ENCODE measurements at regions not wholly inside any gene's neighbourhood (a gene's known extent, or its start where the extent isn't known, plus 50 kb on each side); places are given as distances from the start of the nearest gene placed in this dataset.
"Not testable (repeated sequence)": the region's sequence is repeated elsewhere in the genome, so short reads cannot be mapped to it uniquely, and the experiment has no call there.

DNA sequence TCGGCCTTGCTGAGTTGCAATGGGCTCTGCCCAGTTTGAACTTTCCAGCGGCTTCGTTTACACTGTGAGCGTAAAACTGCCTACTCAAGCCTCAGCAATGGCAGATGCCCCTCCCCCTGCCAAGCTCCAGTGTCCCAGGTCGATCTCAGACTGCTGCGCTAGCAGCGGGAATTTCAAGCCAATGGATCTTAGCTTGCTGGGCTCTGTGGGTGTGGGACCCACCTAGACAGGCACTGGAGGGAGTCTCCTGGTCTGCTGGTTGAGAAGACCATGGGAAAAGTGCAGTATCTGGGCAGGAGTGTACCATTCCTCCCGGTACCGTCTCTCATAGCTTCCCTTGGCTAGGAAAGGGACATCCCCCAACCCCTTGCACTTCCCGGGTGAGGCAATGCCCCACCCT is 88.2 kb downstream of the KLHL28 start:
- no peak for DNase-seq

DNA sequence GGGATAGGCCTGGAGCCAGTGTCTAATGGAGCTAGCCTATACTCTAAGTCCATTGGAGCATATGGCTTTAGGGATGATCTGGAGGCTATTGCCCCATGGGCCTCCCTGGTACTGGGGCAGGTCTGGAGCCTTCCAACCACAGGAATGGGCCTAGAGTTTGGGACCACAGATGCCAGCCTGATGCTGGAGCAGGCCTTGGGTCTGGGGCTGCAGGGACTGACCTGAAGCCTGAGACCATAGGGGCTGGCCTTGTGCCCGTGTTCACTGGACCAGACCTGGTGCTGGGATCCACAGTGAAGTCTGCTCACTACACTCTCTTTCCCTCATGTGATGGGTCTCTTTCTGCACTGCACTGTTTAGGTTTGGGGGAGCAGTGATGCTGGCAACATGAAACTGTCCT is 95.0 kb downstream of the KLHL28 start:
- DNase-seq, result no peak

DNA sequence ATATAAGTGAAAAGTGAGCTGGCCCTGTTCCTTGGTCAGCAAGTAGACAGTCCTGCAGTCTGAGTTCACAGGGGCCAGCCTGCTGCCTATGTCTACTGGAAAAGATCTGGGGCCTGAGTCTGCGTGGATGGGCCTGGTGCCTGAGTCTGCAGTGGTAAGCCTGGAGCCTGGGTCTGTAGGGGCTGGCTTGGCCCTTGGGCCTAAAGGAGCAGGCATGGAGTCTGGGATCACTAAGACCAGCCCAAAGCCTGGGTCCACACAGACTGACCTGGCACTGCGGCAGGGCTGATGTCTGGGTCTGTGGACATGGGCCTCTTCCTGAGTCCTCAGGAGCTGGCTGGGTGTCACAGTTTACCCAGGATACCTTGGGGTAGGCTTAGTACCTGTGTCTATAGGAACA is 95.4 kb downstream of the KLHL28 start:
- no peak for DNase-seq

DNA sequence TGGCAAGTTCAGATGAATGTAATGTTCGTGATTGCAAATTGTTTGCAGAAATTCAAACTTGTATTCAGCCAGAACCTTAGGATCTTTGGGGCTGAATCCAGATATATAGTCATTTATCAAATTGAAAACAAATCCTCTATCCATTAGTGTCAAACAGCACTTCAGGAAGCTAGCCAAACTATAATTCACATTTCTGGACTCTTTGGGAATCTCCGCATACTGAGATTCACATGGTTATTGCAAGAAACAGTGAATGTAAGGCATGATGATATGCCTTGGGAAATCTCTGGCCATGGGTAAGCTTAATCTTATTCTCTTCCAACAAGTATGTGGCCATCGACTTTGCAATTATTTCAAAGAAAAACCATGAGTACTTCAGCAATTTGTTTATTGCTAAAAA is 98.5 kb downstream of the KLHL28 start:
- no peak for DNase-seq

DNA sequence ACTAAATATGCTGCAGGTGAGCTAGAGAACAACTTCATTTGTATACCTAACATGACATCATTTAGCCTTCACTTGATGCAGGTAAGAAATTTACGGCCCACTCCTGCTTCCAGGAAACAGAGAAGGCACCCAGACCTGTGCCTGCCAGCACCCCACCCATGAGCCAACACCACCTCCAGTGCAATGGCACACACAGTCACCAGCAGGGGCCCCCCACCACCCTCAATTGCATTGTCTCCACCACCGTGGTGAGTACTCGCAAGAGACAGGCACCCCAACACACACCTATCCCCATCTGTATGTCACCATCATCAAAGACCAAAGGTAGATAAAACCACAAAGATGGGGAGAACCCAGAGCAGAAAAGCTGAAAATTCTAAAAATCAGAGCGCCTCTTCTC is 107.6 kb downstream of the KLHL28 start:
- no peak for DNase-seq

DNA sequence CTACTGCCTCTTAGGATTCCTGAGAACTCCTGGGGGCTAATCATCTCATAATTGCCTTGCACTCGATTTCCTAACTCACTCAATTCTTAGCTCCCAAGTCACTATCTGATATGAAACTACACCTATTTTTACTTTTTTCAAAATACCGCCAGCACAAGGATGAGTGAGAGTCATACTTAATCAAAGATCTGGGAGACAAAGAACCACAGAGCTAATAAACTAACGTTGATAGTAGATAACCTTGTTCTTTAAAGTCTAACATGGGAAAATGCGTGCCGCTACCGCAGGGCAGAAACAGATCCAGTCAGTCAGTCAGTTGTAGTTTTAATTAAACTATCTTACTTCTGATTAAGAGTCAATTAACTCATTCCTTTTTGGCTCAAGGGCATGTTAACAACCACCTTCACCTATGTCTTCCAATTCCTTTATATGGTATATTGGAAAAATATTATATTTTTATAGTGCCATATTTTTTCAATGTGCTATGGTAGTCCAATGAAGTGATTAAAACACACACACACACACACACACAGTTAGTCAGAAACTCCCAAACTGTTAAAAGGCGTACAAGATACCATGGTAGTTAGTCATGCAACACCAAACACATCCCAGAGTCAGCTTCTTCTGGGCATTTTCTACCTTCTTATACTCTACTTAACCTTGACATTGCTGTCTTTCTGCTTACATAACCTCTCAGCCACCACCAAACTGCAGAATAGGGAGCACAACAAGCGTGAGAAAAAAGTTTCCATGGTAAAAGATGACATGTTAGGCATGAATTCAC is 114.0 kb downstream of the KLHL28 start:
- DNase-seq, result no peak

DNA sequence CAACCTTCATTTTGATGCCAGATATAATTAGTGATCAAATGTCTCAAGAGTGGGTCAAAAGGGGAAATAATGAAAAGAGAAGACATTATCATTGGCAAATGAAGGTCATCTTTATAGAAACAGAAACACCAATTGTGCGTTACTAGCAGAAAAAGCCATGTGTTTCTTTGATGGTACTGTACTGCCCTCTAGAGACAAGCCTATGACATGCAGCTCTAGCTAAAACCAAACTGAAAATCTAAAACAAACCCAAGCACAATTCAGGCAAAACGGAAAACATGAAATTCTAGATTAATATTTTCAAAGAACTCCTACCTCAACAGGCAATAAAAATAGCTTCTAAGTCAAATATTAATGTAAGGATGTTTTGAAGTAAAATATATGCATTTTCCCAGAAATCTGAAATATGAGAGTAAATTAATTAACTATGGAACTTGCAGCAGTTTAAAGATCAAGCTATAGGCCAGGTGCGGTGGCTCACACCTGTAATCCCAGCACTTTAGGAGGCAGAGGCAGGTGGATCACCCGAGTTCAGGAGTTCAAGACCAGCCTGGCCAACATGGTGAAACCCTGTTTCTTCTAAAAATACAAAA is 115.4 kb downstream of the KLHL28 start:
- peak in 3 of 56 donors; percentile 2 to 7 (median 3) for DNase-seq

DNA sequence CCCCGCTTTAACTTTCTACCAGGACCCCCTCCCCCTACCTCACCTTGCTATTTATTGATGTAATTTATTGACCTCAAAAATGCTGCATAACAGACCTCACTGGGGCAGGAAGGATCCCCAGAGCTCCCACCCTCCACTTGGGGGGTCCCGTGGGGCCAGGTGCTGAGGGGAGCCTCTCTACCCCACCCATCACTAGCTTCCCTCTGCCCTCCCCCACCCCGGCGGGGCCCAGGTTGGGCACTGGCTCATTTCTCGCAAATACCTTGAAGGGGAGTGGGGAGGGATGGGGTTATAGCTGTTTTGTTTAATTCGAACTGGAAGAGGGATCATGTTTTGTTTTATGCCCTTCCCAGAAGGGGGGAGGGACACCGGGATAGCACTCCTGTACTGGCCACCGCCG is 125.8 kb downstream of the KLHL28 start:
- DNase-seq, result not testable (repeated sequence)

DNA sequence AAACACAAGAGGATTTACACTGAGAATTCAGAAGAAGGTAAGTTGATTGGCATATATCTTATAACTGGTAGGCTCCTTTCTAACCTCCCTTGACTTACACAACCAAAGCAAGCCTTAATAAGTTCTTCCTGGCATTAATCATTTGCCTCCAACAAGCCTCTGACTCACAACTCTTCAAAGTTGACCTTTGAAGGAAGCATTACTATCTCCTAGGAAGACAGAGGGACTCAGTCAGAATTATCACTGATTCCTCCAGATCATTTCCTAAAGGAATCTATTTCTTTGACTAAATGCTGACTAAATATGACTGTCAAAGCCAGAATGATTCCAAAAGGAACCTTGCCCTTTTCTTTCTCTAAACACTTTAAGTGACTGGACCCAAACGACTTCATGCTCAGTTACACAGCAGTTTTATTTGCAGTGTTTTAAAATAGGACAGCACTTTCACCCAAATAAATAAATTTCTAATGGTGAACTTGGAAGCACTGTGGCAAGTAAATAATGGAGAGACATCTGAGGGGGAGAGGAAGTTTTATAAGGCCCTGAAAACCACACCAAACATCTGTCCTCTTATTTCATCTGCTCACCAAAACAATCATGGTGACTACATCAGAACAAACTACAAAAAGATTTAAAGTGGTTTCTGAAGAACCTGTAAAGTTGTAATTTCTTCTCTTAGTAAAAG is 128.2 kb downstream of the KLHL28 start:
- no peak for DNase-seq

DNA sequence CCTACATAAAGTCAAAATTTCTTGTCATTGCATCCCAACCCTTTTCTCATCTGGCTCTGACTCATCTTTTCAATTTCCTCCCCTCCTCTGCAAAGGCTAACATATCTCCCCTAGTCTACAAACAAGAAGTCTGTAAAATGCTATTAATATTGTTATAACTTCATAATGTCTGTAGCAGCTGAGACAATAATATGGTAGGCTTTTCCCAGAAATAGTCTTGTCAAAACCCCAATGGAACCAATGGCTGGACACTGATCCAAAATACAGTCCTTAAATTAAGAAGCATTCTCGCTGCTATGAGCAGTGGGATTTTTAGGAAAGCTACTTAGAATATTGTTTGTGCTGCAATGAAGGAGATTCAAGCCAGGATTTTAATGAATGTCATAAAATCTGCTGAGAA is 131.4 kb downstream of the KLHL28 start:
- no peak for DNase-seq

DNA sequence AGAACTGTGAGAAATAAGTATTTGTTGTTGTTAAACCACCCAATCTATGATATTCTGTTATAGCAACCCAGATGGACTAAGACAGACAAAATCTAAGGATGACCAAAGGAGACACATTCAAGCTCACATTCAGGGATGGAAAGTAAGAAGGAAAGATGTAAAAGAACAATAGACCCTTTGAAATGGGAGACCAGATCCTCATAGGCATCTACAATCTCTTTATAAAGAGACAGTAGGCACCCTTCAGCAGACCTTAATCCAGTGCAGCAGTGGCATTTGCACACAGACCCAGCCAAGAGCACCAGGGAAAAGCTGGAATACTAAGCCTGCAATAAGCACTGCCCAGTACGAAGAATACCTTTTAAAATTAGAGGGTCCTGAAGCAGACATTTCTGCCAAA is 132.7 kb downstream of the KLHL28 start:
- DNase-seq, result no peak

DNA sequence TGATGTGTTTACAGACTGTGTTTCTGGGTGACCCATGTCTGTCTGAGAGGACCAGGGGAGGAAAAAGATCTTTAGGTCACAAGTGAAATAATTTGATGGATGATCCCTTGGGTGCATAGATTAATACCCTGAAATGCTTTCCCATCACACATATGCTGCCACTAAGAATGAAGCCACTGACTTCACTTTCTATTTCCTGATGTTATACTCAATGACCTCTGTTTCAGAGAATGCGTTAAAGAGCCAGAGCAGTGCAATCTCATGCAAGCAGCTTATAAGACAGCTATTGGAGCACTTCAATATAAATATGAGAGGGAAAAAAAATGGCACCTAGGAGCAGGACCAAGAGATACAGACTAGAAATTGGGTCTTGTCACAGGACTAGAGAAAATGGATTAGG is 133.7 kb downstream of the KLHL28 start:
- no peak for DNase-seq

DNA sequence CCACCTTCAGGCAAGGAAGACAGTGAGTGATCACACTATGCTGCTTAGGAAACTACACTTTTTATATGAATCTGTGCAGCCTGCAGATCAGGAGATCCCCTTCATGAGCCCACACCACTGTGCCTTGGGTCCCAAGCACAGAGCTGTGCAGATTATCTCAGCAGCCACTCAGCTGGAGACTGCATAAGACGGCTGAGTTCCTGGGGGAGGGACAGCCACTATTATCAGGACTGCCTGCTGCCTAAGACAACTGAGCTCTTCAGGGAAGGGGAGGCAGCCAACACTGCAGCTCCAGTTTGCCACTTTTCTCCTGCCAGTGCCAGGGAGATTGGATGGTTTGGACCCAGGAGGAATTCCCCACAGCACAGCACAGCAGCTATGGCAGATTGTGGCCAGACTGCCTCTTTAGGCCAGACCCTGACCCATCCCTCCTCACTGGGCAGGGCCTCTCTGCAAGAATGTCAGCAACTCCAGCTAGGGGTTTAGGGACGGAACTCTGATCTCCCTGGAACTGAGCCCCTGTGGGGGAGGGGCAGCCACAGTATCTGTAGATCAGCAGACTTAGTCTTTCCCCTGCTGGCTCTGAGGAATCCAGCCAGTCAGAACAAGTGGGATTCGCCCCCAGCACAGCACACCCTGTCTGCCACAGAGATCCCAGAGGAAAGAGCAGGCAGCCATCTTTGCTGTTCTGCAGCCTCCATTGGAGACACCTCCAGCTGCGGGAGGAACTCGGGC is 141.3 kb downstream of the KLHL28 start:
- DNase-seq, result no peak

DNA sequence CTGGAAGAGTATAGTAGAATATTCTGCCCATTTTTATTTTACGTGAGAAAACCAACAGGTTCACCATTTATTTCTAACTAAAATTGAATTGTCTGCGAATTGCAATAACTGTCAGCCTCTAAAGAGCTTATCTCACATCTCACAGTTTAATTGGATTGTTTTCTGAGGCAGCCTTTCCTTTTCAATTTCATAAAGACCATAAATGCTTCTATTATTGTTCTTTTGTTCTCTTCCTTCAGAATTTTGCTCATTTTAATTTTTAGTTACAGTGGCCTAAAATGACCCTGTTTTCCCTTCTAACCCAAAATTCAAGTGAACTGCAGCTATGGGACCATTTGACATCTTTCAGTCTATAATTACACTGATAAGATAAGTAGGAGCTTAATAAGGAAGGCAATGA is 147.6 kb downstream of the KLHL28 start:
- no peak for DNase-seq

DNA sequence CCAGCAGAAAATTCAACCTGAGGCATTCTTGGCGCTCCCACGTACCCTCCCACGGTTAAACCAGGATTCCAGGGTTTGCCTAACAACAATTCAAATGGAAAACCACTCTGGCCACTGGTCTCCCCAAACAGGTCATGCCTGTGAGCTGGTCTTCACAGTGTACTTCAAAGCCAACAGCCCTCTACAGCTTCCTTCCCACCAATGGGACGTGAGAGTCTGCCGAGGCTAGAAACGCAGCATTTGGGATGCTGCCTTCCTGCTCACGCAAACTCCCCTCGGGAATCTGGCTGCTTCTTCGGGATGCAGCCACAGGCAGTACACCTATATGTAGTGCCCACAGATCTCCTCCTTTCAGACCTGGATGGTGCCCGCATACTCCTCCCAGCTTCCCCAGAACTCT is 149.1 kb downstream of the KLHL28 start:
- DNase-seq, result no peak

DNA sequence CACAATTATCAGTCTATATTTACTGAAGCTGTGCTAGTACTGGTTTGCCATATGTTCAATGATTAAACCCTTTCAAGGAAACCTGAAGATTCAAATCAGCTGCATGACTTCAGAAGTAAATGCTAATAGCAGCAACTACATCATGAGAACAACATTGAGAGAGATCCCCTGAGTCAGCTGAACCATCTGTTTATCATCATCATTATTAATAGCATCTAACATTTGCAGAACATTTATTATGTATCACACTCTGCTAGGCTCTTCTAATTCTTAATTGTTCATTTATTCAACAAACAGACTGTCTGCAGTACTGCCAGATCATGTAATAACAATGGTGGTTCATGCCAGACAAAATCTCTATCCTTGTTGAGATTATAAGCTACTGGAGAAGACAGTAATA is 157.4 kb downstream of the KLHL28 start:
- no peak for DNase-seq

DNA sequence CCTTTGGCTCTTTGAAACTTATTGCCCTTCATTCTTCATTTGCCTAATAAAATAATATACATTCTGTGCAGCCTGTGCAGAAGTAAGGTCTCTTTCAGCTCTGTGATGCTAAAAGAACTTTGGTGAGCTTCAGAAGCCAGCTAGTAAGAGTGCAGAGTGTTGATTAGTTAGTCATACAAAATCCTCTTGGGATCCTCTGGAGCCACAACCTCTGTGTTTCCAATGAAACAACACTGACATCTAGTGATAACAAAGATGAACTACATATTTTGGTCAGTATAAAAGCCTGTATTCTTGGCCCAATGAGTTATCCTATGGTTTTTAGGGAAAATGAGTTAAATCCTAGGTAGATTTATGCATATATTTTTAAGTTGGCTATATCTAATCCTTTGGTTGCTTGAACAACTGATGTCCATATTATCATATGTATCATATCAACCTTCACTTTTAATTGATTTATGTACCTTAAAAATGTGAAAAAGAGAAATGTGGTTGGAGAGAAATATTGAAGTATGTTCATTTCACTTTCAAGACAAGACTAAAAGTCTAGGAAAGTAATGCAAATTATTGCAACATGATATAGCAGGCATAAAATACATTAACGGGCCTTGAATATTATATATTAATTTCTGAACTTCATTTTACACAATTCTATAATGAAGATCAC is 158.4 kb downstream of the KLHL28 start:
- DNase-seq, result peak in 4 of 56 donors; percentile 1 to 5 (median 1)

DNA sequence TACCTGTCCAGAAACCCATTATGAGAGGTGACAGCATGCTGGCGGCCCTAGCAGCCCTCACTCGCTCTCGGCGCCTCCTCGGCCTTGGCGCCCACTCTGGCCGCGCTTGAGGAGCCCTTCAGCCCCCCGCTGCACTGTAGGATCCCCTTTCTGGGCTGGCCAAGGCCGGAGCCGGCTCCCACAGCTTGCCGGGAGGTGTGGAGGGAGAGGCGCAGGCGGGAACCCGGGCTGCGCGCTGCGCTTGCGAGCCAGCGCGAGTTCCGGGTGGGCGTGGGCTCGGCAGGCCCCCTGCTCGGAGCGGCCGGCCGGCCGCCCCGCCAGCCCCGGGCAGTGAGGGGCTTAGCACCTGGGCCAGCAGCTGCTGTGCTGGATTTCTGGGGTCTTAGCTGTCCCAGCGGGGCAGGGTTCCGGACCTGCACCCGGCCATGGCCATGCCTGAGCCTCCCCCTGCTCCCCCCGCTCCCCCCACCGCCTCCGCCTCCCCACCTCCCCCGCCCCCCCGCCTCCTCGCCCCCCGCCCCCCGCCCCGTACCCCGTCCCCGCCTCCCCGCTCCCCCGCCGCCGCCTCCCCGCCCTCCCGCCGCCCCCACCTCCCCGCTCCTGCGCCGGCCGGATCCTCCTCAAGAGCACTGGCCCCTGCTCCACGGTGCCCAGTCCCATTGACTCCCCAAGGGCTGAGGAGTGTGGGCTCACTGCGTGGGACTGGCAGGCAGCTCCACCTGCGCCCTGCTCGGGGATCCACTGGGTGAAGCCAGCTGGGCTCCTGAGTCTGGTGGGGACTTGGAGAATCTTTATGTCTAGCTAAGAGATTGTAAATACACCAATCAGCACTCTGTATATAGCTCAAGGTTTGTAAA is 163.1 kb downstream of the KLHL28 start:
- no peak for DNase-seq

DNA sequence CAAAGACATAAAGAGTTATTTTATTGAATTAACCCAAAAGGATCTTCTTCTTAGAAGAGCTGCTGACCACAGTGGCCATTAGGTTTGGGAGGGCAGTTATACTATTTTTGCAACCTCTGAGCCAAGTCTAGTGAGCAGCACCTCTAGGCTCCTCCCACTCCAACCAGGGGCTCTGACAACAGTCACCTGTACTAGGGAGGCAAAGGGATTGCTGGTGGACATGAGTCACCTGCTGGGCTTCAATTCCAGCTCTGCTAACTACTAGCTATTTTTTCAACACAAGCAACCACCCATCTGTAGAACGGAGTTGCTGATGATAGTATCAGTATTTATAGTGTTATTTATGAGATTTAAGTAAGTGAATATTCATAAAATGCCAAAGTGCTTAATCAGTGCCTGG is 166.0 kb downstream of the KLHL28 start:
- no peak for DNase-seq

DNA sequence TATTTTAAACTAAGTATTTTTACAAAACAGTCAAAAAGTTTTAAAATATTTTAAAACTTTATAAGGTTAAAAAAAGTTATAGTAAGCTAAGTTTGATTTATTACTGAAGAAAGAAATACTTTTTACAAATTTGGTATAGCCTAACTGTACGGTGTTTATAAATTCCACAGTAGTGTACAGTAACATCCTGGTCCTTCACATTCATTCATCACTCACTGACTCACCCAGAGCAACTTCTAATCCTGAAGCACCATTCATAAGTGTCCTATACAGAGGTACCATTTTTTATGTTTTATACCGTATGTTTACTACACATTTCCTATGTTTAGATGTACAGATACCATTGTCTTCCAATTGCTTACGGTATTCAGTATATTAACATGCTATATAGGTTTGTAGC is 170.0 kb downstream of the KLHL28 start:
- no peak for DNase-seq

DNA sequence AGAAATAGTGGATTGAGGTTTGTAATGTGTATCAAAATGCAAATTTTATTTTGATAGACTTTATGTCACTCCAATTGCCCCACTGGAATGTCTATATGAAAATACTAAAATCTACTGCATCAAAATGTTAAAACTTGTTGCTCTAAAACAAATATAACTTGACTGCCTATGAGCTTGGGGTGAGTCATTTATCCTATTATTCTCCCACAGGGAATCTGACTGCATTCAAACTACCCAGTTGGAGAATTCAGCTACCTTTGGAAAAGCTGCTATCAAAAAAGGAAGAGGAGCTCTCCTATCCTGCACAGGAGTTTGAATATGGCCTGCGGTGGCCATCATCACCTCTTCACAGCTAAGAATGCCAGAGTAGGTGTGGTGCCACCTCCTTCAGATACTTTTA is 173.1 kb downstream of the KLHL28 start:
- no peak for DNase-seq

All from nucleus accumbens (tissue), 56 donors.